ENCODE measurements at regions not wholly inside any gene's neighbourhood (a gene's known extent, or its start where the extent isn't known, plus 50 kb on each side); places are given as distances from the start of the nearest gene placed in this dataset.

- H3K27ac ChIP-seq = no peak overlapping the region
- no peak for TF ChIP-seq CTCF (IDR thresholded peaks at IDR 0.05)
- no peaks in the 10 kb centered on the region for H3K9me3 ChIP-seq (ENCODE audit: control insufficient read depth, low read length)
- no peak overlapping the region for H3K9ac ChIP-seq
- no peak overlapping the region for H2AFZ ChIP-seq
- no peak overlapping the region for H3K4me2 ChIP-seq (ENCODE audit: low read length)
- no peaks in the 10 kb centered on the region for H3K4me1 ChIP-seq
- no peaks in the 10 kb centered on the region for H3K27me3 ChIP-seq (ENCODE audit: control insufficient read depth, insufficient read depth, low read length)
- H3K79me2 ChIP-seq = no peaks in the 10 kb centered on the region
- no peak overlapping the region for H3K4me3 ChIP-seq (ENCODE audit: low read depth, low read length)
- no peaks in the 10 kb centered on the region for H3K36me3 ChIP-seq (ENCODE audit: control insufficient read depth, insufficient read depth, low read length)
These were observed 137.3 kb upstream of the PDE10A start for GRCh38 chr6:165800337-165800736.

- Histone ChIP-seq H3K27me3 (ENCODE audit: control insufficient read depth, insufficient read depth, low read length) (no peaks in the 10 kb centered on the region), H3K4me1 (no peaks in the 10 kb centered on the region), H3K9ac (no peak overlapping the region), H3K4me3 (ENCODE audit: low read depth, low read length) (no peak overlapping the region), H3K9me3 (ENCODE audit: control insufficient read depth, low read length) (no peaks in the 10 kb centered on the region), H3K27ac (no peak overlapping the region), H3K79me2 (no peaks in the 10 kb centered on the region), H3K4me2 (ENCODE audit: low read length) (no peak overlapping the region), H2AFZ (no peak overlapping the region), H3K36me3 (ENCODE audit: control insufficient read depth, insufficient read depth, low read length) (no peaks in the 10 kb centered on the region)
- no peak for TF ChIP-seq CTCF (IDR thresholded peaks at IDR 0.05)
These were observed 136.5 kb upstream of the PDE10A start for GRCh38 chr6:165799391-165800153.

- no peak overlapping the region for H3K9ac ChIP-seq
- H2AFZ ChIP-seq = no peak overlapping the region
- no peak overlapping the region for H3K4me2 ChIP-seq (ENCODE audit: low read length)
- H3K27me3 ChIP-seq (ENCODE audit: control insufficient read depth, insufficient read depth, low read length) = no peaks in the 10 kb centered on the region
- H3K4me1 ChIP-seq = no peaks in the 10 kb centered on the region
- no peaks in the 10 kb centered on the region for H3K9me3 ChIP-seq (ENCODE audit: control insufficient read depth, low read length)
- no peak overlapping the region for H3K27ac ChIP-seq
- H3K36me3 ChIP-seq (ENCODE audit: control insufficient read depth, insufficient read depth, low read length) = no peaks in the 10 kb centered on the region
- no peak overlapping the region for H3K4me3 ChIP-seq (ENCODE audit: low read depth, low read length)
- H3K79me2 ChIP-seq = no peaks in the 10 kb centered on the region
- no peak for TF ChIP-seq CTCF (IDR thresholded peaks at IDR 0.05)
These were observed 135.9 kb upstream of the PDE10A start for GRCh38 chr6:165798991-165799390.

- no peak overlapping the region for H2AFZ ChIP-seq
- no peaks in the 10 kb centered on the region for H3K79me2 ChIP-seq
- TF ChIP-seq CTCF (IDR thresholded peaks at IDR 0.05) = no peak
- H3K4me1 ChIP-seq = no peaks in the 10 kb centered on the region
- no peak overlapping the region for H3K4me3 ChIP-seq (ENCODE audit: low read depth, low read length)
- no peak overlapping the region for H3K4me2 ChIP-seq (ENCODE audit: low read length)
- H3K9ac ChIP-seq = no peak overlapping the region
- no peaks in the 10 kb centered on the region for H3K27me3 ChIP-seq (ENCODE audit: control insufficient read depth, insufficient read depth, low read length)
- no peaks in the 10 kb centered on the region for H3K36me3 ChIP-seq (ENCODE audit: control insufficient read depth, insufficient read depth, low read length)
- H3K9me3 ChIP-seq (ENCODE audit: control insufficient read depth, low read length) = no peaks in the 10 kb centered on the region
- no peak overlapping the region for H3K27ac ChIP-seq
These were observed 131.1 kb upstream of the PDE10A start for GRCh38 chr6:165794179-165794601.

GRCh38 chr6:165793287-165793825 lies 130.3 kb upstream of the PDE10A start:
- H3K27ac ChIP-seq = no peak overlapping the region
- H3K9ac ChIP-seq = no peak overlapping the region
- H3K79me2 ChIP-seq = no peaks in the 10 kb centered on the region
- no peaks in the 10 kb centered on the region for H3K9me3 ChIP-seq (ENCODE audit: control insufficient read depth, low read length)
- no peaks in the 10 kb centered on the region for H3K27me3 ChIP-seq (ENCODE audit: control insufficient read depth, insufficient read depth, low read length)
- no peak for TF ChIP-seq CTCF (IDR thresholded peaks at IDR 0.05)
- no peaks in the 10 kb centered on the region for H3K36me3 ChIP-seq (ENCODE audit: control insufficient read depth, insufficient read depth, low read length)
- H3K4me1 ChIP-seq = no peaks in the 10 kb centered on the region
- H3K4me3 ChIP-seq (ENCODE audit: low read depth, low read length) = no peak overlapping the region
- no peak overlapping the region for H2AFZ ChIP-seq
- H3K4me2 ChIP-seq (ENCODE audit: low read length) = no peak overlapping the region
